Neural cell (in vitro differentiated cells): ENCODE measurements at regions not wholly inside any gene's neighbourhood (a gene's known extent, or its start where the extent isn't known, plus 50 kb on each side); places are given as distances from the start of the nearest gene placed in this dataset.

Experiments
- CTCF ChIP-seq: fragments of 450-650 bp; IDR thresholded peaks from 2 replicates; pipeline ENCODE4 v1.5.1; 2014; ENCODE audit warnings: antibody characterized with exemption, mild to moderate bottlenecking, moderate library complexity; ENCODE audit not compliant: poor library complexity, severe bottlenecking
- POLR2AphosphoS5 ChIP-seq: IDR thresholded peaks from 2 replicates; pipeline ENCODE4 v1.6.1; 2012

DNA sequence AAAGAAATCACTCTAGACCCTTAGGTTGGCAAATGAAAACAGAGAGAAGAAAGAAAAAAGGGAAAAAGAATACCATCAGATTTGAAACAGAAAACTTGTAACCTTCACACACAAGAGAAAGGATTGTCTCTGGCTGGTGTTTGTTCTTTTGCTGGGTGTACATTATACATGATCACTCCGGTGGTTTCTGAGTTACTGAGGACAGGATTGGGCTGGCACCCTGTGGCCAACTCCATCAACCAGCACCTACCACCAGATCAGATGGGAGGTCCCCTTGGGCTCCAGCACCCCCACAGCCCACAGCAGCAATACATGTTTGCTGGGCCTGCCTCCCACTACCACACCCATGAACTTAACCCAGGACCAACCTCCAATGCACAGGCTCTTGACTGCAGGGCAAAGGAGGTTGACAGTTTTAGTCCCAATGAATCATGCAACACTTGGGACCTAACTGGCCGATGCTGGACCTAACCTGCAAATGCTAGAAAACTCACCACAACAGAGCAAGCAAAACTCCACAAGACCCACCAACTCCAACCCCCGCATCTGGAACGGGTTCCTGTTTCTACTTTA lies 308.3 kb downstream of the SOX9 start:
- no peak for TF ChIP-seq CTCF
- TF ChIP-seq POLR2AphosphoS5: no peak
